Fibroblast of lung (primary cell): ENCODE measurements at regions not wholly inside any gene's neighbourhood (a gene's known extent, or its start where the extent isn't known, plus 50 kb on each side); places are given as distances from the start of the nearest gene placed in this dataset.

Source experiments
- DNase-seq, 2 donors: peaks; one replicate each; pipeline versions ENCODE4 v3.0.0 to v3.0.0-alpha.2; 2010; ENCODE audit warnings: low read depth in 2 of 2
- H2AFZ ChIP-seq: 2 replicates; pipeline ENCODE4 v1.5.1; 2012; ENCODE audit warnings: low read length, control low read depth, inconsistent platforms
- H3K27ac ChIP-seq: 2 replicates; pipeline ENCODE4 v1.5.1; 2011; ENCODE audit warnings: low read length, control low read depth; ENCODE audit not compliant: insufficient read depth
- H3K27me3 ChIP-seq: 2 replicates; pipeline ENCODE4 v1.5.1; 2011; ENCODE audit warnings: mild to moderate bottlenecking, low read length; ENCODE audit not compliant: control insufficient read depth, insufficient read depth
- H3K36me3 ChIP-seq: 2 replicates; pipeline ENCODE4 v1.5.1; 2011; ENCODE audit warnings: low read length; ENCODE audit not compliant: control insufficient read depth, insufficient read depth
- H3K4me1 ChIP-seq: 2 replicates; pipeline ENCODE4 v1.5.1; 2011; ENCODE audit warnings: low read length; ENCODE audit not compliant: control insufficient read depth, insufficient read depth; ENCODE audit errors: extremely low read depth
- H3K4me2 ChIP-seq: 2 replicates; pipeline ENCODE4 v1.5.1; 2011; ENCODE audit warnings: low read length, control low read depth; ENCODE audit not compliant: insufficient read depth; ENCODE audit errors: extremely low read depth
- H3K4me3 ChIP-seq, 4 experiments: fragments of 200-600 bp in 1 of 4; sonication (generic) in 1 of 4; replicated peaks in 1 of 4; 2 replicates each; pipeline ENCODE4 v1.5.1; 2011 to 2016; ENCODE audit warnings: low read length in 4 of 4, low read depth in 3 of 4, mild to moderate bottlenecking in 3 of 4, control low read depth in 2 of 4, inconsistent platforms in 1 of 4, mixed read lengths in 1 of 4; ENCODE audit not compliant: insufficient read depth in 1 of 4; ENCODE audit errors: control extremely low read depth in 1 of 4
- H3K79me2 ChIP-seq: 2 replicates; pipeline ENCODE4 v1.5.1; 2012; ENCODE audit warnings: mild to moderate bottlenecking, low read length, inconsistent platforms; ENCODE audit not compliant: control insufficient read depth, insufficient read depth
- H3K9ac ChIP-seq: 2 replicates; pipeline ENCODE4 v1.5.1; 2011; ENCODE audit warnings: mild to moderate bottlenecking, low read length, control low read depth; ENCODE audit not compliant: insufficient read depth
- H3K9me3 ChIP-seq: 2 replicates; pipeline ENCODE4 v1.5.1; 2012; ENCODE audit warnings: low read depth, low read length; ENCODE audit not compliant: control insufficient read depth, insufficient read depth
- H4K20me1 ChIP-seq: 2 replicates; pipeline ENCODE4 v1.5.1; 2011; ENCODE audit warnings: low read length; ENCODE audit not compliant: control insufficient read depth, insufficient read depth; ENCODE audit errors: extremely low read depth
- EZH2 ChIP-seq: IDR thresholded peaks from 2 replicates; pipeline ENCODE4 v1.5.1; 2012; ENCODE audit warnings: low read length, control low read depth, mild to moderate bottlenecking; ENCODE audit errors: missing control alignments
- TF ChIP-seq, protein P1 (sequence below), 2 donors: IDR thresholded peaks in 1 of 2; conservative IDR thresholded peaks in 1 of 2; 1 replicate in 1 of 2; 2 replicates in 1 of 2; pipeline ENCODE4 v1.5.1; 2011 to 2012; ENCODE audit warnings: low read length in 2 of 2, control low read depth in 1 of 2, inconsistent platforms in 1 of 2, low read depth in 1 of 2, mild to moderate bottlenecking in 1 of 2

DNA sequence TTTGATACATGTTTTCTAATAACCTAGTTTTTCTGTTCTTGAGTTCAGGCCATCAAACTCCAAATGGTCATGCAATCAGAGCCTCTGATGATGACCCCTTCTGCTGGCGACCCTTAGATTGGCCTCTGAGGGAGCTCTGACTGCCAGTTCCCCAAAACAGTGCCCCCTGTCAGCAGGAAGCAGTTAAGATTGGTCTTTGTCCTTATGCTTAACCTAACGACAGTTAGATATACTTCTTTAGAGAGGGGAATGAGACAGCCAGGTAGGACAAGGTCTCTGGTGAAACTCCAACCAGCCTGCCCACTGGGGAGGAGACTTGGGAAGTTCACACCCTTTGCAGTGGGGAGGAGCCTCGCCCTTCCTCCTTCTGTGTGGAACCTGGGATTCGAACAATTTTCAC lies 390.4 kb upstream of the KIF2A start:
- no peak overlapping the region for H3K4me3 ChIP-seq
- no peak overlapping the region for H2AFZ ChIP-seq
- H3K4me2 ChIP-seq = no peak overlapping the region
- DNase-seq = no peak
- no peaks in the 10 kb centered on the region for H3K4me1 ChIP-seq
- no peak overlapping the region for H3K27ac ChIP-seq
- H3K36me3 ChIP-seq = no peaks in the 10 kb centered on the region
- no peaks in the 10 kb centered on the region for H4K20me1 ChIP-seq
- no peak overlapping the region for H3K9ac ChIP-seq
- H3K9me3 ChIP-seq = no peaks in the 10 kb centered on the region
- no peaks in the 10 kb centered on the region for H3K79me2 ChIP-seq
- TF ChIP-seq, protein P1, sequence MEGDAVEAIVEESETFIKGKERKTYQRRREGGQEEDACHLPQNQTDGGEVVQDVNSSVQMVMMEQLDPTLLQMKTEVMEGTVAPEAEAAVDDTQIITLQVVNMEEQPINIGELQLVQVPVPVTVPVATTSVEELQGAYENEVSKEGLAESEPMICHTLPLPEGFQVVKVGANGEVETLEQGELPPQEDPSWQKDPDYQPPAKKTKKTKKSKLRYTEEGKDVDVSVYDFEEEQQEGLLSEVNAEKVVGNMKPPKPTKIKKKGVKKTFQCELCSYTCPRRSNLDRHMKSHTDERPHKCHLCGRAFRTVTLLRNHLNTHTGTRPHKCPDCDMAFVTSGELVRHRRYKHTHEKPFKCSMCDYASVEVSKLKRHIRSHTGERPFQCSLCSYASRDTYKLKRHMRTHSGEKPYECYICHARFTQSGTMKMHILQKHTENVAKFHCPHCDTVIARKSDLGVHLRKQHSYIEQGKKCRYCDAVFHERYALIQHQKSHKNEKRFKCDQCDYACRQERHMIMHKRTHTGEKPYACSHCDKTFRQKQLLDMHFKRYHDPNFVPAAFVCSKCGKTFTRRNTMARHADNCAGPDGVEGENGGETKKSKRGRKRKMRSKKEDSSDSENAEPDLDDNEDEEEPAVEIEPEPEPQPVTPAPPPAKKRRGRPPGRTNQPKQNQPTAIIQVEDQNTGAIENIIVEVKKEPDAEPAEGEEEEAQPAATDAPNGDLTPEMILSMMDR (conservative IDR thresholded peaks at IDR 0.05 in 1 of 2, IDR thresholded peaks at IDR 0.05 in 1 of 2; ENCODE audit: low read depth in 1 of 2, low read length in 2 of 2) = no peak
- TF ChIP-seq EZH2 = no peak
- H3K27me3 ChIP-seq = no peaks in the 10 kb centered on the region

DNA sequence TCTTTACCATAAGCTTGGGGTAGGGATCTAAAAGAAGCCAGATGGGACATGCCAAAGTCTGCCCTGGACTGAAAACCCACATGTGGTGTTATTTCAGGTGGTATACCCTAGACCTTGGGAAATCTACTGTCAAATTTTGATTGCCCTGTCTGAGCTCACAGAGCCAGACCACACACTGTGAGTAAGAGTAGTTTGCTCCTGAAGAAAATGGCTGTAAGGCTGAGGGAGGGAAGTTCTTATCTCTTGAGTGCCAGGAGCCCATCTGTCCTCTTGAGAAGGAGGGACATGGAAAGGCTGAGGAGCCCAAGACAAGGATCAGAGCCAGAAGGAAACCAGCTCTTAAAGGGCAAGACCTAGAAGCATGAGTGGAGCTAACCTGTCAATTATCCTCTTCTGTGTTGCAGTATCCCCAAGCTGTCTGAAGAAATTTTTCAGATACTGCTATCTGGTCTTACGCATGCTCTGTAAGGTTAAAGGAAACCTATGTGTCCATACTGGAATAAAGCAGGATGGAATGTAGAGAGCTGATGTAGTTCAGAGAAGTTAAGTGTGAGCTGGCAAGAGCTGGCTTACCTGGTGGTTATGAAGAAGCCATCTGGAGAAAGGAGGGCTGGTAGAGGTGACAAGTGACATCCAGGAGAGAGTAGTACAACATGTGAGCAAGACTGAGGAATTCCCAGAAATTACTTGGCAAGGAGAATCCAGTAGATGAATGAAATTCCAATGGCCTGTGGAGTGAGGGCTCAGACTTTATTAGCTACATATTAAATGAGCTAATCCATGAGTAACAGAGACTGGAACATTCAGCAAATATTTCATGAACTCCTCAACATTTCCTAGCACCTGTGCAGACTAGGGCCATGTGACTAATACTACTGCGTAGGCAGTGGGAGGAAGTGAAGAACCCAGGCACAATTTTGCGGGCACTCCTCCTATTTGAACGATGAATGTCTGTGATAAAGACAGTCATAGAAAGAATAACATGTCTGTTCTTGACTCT lies 389.1 kb upstream of the KIF2A start:
- no peaks in the 10 kb centered on the region for H3K27me3 ChIP-seq
- H4K20me1 ChIP-seq = no peaks in the 10 kb centered on the region
- H3K4me1 ChIP-seq = no peaks in the 10 kb centered on the region
- no peak overlapping the region for H2AFZ ChIP-seq
- H3K4me3 ChIP-seq = no peak overlapping the region
- H3K79me2 ChIP-seq = no peaks in the 10 kb centered on the region
- DNase-seq = peak in 1 of 2 donors; percentile 96
- no peak overlapping the region for H3K9ac ChIP-seq
- no peak overlapping the region for H3K27ac ChIP-seq
- no peak overlapping the region for H3K4me2 ChIP-seq
- H3K9me3 ChIP-seq = no peaks in the 10 kb centered on the region
- TF ChIP-seq, protein P1 (conservative IDR thresholded peaks at IDR 0.05 in 1 of 2, IDR thresholded peaks at IDR 0.05 in 1 of 2; ENCODE audit: low read depth in 1 of 2, low read length in 2 of 2) = no peak
- no peak for TF ChIP-seq EZH2
- H3K36me3 ChIP-seq = no peaks in the 10 kb centered on the region

DNA sequence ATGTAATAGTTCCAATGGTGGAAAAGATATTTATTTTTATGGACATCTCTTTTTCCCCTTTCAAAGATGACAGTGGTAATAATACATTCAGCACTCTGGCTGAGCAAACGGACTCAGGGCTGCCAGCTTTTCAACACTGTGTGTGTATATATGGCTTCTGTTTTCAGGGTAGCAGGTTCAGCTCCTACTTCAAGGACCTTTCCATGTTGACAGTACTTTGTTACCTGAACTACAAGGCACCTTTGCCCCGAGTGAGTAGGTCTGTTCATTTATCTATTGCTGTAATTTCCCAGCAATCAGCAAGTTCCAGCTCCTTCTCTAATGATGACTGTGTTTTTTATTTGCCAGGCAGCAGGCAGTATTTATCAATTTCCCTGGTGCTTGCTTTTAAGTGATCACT lies 387.4 kb upstream of the KIF2A start:
- H3K27me3 ChIP-seq = no peaks in the 10 kb centered on the region
- no peak overlapping the region for H3K4me3 ChIP-seq
- no peak overlapping the region for H3K27ac ChIP-seq
- H4K20me1 ChIP-seq = no peaks in the 10 kb centered on the region
- no peak overlapping the region for H3K4me2 ChIP-seq
- H2AFZ ChIP-seq = no peak overlapping the region
- H3K36me3 ChIP-seq = no peaks in the 10 kb centered on the region
- H3K4me1 ChIP-seq = no peaks in the 10 kb centered on the region
- H3K79me2 ChIP-seq = no peaks in the 10 kb centered on the region
- H3K9me3 ChIP-seq = no peaks in the 10 kb centered on the region
- H3K9ac ChIP-seq = no peak overlapping the region
- DNase-seq = no peak
- TF ChIP-seq EZH2 = no peak
- TF ChIP-seq, protein P1 (conservative IDR thresholded peaks at IDR 0.05 in 1 of 2, IDR thresholded peaks at IDR 0.05 in 1 of 2; ENCODE audit: low read depth in 1 of 2, low read length in 2 of 2) = no peak
